ENCODE measurements at regions not wholly inside any gene's neighbourhood (a gene's known extent, or its start where the extent isn't known, plus 50 kb on each side); places are given as distances from the start of the nearest gene placed in this dataset.

- DNase-seq (ENCODE audit: low read depth), result no peak
Measured at GRCh38 chr10:121296881-121297585, 301.2 kb downstream of the FGFR2 start.

- no peak for DNase-seq (ENCODE audit: low read depth)
Measured at GRCh38 chr10:121300723-121301122, 297.5 kb downstream of the FGFR2 start.

DNA sequence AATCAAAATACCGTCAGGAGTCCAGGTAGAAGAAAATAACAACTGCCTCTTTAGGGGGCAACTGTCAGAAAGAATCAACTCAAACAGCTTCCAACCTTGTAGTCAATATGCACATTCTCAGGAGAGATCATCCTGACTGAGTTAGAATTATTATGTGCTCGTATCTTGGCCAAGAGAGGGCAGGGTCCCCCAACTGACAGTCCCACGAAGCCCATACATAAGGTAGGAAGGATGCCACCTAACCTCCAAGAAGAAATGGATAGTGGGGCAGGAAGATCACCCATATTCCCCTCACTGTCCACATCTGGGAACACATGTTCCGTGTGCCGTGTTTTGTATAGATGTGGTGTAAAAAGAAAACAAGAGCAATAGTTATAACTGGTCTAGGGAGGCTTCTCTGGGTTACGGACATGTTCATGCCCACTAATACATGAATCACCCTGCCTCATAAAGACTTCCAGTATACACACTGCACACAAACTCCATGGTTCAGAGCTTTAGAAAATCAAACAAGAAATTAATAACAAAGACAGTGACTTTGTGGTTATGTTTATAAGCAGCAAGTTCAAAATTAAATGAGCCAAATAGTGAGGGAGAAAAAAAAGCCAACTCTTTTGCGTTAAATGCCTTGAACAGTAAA, 295.6 kb downstream of the FGFR2 start:
- DNase-seq (ENCODE audit: low read depth), result no peak

DNA sequence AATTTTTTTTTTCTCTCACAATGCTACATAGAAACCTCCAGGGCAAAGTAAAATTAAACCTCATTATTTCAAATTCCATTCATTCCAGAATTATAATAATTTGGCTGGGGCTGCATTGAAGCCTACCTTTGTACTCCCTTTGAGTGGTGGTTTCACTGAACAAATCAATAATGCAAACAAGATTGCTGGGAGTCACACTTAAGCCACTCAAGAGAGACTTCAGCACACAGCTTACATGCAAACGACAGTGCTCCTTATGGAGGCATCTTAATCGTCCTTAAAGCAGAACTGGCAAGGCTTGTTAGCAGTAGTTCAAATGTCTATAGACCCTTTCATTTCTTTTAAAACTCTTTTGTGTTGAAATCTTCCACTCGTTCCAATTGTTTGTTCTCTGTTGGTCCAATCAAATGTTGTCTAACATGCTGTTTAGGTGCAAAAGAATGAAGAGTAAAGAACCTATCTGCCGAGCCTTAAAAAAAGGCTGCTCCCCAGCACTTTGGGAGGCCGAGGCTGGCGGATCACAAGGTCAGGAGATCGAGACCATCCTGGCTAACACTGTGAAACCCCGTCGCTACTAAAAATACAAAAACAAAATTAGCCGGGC, 294.9 kb downstream of the FGFR2 start:
- no peak for DNase-seq (ENCODE audit: low read depth)

DNA sequence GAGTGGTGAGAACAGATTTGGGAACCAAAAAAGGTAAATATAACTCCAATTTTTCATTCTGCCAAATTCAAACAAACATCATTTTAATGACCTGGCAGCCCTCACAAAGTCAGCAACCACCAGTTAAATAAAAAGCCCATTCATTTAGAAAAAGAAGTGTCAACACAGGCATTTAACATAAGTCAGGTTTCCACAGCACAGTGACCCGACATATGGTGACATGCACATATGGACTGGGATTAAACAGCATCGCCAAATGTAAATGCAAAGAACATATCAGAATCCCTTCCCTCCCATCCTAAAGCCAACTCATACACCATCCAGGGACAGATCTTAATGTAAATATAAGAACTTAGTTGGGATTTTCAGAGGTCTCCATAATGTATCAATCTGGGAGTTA, 293.2 kb downstream of the FGFR2 start:
- no peak for DNase-seq (ENCODE audit: low read depth)

DNA sequence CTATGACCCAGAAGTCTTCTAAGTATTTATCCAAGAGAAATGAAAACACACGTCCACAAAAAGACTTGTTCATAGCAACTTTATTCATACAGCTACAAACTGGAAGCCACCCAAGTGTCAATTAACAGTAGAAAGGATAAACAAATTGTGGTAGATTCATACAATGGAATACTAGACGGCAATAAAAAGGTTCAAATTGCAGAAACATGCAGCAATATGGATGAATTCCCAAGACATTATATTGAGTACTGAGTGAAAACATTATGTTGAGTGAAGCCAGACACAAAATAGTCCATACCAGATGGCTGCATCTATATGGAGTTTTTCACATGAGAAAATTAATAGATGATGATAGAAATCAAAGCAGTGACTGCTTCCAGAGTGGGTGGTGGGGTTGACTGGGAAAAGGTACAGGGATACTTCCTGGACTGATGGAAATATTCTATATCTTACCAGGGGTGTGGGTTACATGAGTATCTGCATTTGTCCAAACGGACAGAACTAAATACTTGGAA, 292.0 kb downstream of the FGFR2 start:
- DNase-seq (ENCODE audit: low read depth), result no peak

DNA sequence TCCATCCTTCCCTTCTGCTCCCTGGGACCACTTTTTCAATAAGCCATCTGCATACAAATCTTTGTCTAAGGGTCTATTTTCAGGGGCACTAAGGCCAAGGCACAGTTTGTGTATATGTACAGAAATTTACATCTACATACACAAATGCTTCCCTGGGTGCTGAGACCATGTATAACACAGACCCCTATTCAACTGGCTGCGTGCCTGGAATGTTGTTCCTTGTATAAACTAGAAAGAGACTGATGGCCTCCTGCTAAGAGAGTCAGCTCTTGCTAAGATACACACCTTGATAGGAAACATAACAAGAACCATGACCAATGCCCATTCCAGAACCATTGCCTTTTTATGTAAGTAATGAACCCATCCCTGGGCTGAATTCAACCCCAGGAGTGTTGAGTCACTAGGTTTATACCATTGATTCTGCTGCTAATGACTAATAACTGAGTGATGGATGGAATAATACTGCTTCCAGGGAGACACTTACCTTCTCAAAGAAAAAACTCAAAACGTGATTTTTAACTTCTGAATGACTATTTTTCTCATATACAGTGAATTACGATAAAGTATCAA, 290.7 kb downstream of the FGFR2 start:
- peak; percentile 38 for DNase-seq (ENCODE audit: low read depth)

- no peak for DNase-seq (ENCODE audit: low read depth)
Measured at GRCh38 chr10:121308020-121308419, 290.2 kb downstream of the FGFR2 start.

DNA sequence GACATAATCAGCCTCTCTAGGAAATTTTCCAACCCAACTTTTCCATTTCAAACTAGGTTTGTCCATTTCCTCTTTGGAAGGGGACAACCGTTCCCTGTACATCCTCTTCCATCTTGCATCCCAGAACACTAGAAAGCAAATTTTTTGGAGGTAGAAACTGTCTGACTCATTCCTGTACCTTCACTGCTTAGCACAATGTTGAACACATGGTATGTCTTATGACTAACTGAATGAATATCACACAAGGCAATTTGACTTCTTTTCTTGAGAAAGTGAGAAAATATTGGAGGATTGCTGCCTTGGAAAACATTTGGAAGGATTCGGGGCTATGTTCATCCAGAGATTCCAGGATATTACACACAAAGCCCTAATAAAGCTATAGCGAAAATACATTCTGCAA, 289.1 kb downstream of the FGFR2 start:
- DNase-seq (ENCODE audit: low read depth), result no peak

GRCh38 chr10:121310151-121310711, 288.0 kb downstream of the FGFR2 start:
- peak; percentile 73 for DNase-seq (ENCODE audit: low read depth)

DNA sequence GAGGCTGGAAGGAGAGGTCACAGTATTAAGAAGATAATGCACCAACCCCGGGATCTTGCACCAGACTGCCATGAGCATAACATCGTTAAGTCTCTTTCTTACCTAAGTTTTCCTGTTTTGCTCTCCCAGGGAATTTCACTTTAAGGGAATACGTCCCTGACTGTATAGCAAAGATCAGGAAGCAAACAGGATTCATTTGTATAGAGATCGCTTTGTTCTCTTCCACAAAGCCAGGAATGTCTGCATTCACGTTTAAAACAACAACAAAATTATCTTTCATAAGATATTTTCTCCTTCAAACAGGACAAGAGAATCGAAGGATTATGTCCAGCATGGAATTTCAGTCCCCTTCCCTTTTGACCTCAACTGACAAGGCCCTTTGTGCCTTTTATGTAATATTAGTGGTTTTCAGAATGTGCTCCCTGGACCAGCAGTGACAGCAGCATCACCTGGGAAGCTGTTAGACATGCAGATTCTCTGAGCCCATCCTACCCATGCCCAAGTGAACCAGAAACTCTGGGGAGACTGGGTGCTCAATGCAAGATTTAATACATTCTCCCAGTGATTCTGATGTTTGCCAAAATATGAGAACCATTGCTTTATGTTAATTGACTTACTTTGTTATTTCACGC, 286.3 kb downstream of the FGFR2 start:
- no peak for DNase-seq (ENCODE audit: low read depth)

DNA sequence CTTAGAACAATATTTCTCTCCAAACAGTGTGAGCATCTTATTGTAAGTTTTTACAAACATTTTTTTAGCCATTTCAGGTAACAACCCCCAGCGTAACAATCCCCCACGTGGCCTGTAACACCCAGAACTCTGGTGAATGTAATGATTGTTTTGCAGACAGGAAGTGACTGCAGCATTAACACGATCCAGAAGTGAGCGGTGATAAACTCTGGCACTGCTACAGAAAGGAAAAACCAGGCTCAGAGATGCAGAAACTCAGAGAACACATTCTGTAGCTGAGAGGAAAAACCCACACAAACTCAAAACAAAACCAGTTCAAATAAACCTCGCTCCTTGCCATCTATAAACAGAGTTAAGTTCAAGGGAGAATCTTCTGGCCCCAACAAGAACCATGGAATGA, 285.7 kb downstream of the FGFR2 start:
- DNase-seq (ENCODE audit: low read depth), result no peak

DNA sequence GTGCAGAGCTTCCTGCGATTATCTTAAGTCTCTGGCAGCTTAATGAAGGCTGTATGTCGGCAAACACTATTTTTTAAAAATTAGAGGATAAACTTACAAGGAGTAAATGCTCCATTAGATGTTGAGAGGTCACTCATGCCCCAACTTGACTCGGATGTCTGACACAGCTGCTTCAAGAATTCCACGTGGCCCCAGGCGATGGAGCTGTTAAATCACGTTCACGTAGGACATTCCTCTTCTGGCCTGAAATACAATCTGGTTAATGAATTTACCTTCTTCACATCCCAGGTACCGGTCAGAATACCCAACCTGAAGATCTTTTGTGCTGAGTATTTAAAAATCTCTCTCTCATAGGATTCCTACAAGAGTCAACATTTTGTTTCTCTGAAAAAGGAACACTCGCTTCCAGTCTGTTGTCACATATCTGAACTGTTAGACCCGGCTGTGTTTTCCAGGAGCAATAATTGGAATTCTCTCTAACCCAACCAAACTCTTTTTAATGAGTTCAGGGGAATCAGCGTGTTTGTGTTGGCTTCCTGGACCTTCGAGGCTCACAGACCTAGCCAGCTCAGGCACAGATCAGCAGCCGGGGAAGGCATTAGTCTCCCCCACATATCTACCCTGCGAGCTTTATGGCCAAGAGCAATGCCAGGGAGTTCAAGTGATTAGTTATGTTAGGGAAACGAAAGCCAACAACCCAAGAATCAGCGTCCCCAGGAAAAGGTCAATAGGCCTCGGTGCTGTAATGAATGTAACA, 284.9 kb downstream of the FGFR2 start:
- no peak for DNase-seq (ENCODE audit: low read depth)

GRCh38 chr10:121316432-121316831, 281.8 kb downstream of the FGFR2 start:
- no peak for DNase-seq (ENCODE audit: low read depth)

- DNase-seq (ENCODE audit: low read depth), result no peak
Measured at GRCh38 chr10:121317374-121317773, 280.9 kb downstream of the FGFR2 start.

- DNase-seq (ENCODE audit: low read depth), result peak; percentile 42
Measured at GRCh38 chr10:121322046-121322445, 276.2 kb downstream of the FGFR2 start.

GRCh38 chr10:121322776-121323175, 275.5 kb downstream of the FGFR2 start:
- no peak for DNase-seq (ENCODE audit: low read depth)

DNA sequence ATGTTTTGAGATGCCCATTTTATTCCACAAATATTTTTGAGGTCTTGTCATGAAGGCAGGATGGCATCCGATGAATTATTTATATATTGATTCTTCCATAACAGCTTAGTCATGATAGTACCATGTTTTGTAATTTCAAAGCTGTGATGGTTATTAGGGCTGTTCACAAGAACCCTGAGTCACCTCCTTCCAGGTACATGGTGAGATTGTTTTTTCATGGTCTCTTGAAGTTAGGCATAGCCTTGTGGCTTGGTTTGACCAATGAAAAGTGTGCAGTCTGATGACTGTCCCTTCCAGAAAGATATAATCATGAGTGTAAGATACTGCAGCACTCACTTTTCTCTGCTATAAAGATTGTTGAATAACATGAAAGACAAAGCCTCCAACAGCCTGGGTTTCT, 274.8 kb downstream of the FGFR2 start:
- DNase-seq (ENCODE audit: low read depth), result peak; percentile 31

DNA sequence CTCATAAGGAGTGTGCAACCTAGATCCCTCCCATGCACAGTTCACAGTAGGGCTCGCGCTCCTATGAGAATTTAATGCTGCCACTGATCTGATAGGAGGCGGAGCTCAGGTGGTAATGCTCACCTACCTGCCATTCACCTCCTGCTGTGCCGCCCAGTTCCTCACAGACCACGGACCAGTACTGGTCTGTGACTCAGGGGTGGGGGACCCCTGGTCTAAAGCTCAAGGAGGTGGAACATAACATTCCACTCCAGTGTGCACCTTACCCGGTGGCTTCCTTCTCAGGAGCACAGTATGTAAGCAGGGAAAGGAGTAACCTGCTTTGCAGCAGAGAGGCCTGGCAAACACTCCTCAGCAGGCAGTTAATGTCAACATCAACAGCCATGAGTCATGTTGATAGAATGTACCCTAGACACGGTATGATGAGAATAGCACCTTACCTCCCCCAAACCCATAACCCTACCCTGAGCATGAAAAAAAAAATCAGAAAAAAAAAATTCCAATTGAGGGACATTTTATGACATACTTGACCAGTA, 273.5 kb downstream of the FGFR2 start:
- DNase-seq (ENCODE audit: low read depth), result peak; percentile 67

DNA sequence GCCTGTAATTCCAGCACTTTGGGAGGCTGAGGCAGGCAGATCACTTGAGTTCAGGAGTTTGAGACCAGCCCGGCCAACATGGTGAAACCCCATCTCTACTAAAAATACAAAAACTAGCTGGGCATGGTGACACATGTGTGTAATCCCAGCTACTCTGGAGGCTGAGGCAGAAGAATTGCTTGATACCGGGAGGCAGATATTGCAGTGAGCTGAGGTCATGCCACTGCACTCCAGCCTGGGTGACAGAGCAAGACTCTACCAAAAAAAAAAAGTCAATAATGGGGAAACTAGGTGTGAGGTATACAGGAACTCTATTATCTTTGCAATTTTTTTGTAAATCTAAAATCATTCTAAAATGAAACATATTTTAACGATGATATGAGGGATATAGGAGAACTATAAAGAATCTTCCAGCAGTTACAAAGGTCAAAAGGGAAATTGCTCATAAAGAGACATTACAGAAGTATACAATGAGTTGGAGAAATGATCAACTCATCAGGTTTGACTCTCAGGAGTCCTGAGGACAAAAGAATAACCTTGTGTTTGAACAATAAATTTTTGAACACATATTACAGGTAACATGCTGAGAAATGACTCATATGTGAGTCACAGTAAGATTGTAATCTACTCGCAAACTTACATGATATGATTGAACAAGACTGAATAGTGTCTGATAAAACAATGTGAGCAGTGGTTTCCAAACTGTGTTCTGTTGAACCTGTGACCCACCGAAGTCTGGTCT, 272.6 kb downstream of the FGFR2 start:
- peak; percentile 67 for DNase-seq (ENCODE audit: low read depth)

Measured in M059J (cell line).